ENCODE measurements at regions not wholly inside any gene's neighbourhood (a gene's known extent, or its start where the extent isn't known, plus 50 kb on each side); places are given as distances from the start of the nearest gene placed in this dataset.

GRCh38 chr4:11264346-11264745, 164.3 kb downstream of the HS3ST1 start:
- Histone ChIP-seq H3K27ac (no peak overlapping the region), H3K4me1 (replicated peaks in 1 of 2) (no peaks in the 10 kb centered on the region), H3K27me3 (no peaks in the 10 kb centered on the region), H3K4me3 (no peak overlapping the region), H3K36me3 (replicated peaks in 1 of 2) (no peaks in the 10 kb centered on the region), H3K9me3 (replicated peaks in 1 of 3) (no peaks in the 10 kb centered on the region)
- intact Hi-C loops (cut with DNase I), result no loop called here
- no peak for DNase-seq
- TF ChIP-seq CTCF (IDR thresholded peaks at IDR 0.05) (no peak), POLR2A (IDR thresholded peaks at IDR 0.05) (no peak)

GRCh38 chr4:11263208-11263607, 165.5 kb downstream of the HS3ST1 start:
- Histone ChIP-seq H3K4me1 (replicated peaks in 1 of 2) (no peaks in the 10 kb centered on the region), H3K27me3 (no peaks in the 10 kb centered on the region), H3K4me3 (no peak overlapping the region), H3K27ac (no peak overlapping the region), H3K36me3 (replicated peaks in 1 of 2) (no peaks in the 10 kb centered on the region), H3K9me3 (replicated peaks in 1 of 3) (no peaks in the 10 kb centered on the region)
- intact Hi-C loops (cut with DNase I), result no loop called here
- TF ChIP-seq POLR2A (IDR thresholded peaks at IDR 0.05) (no peak), CTCF (IDR thresholded peaks at IDR 0.05) (no peak)
- WGBS, 4 donors, result 39 to 97% (median 78%) methylated on average over 1 of the region's 1 CpG
- DNase-seq, result no peak

- H3K36me3 ChIP-seq (replicated peaks in 1 of 2), result no peaks in the 10 kb centered on the region
- WGBS, 4 donors, result 94 to 96% (median 94%) methylated on average over 7 of the region's 7 CpGs
- DNase-seq, result no peak
- H3K4me1 ChIP-seq (replicated peaks in 1 of 2), result no peaks in the 10 kb centered on the region
- H3K27ac ChIP-seq, result no peak overlapping the region
- TF ChIP-seq CTCF (IDR thresholded peaks at IDR 0.05) (no peak), POLR2A (IDR thresholded peaks at IDR 0.05) (no peak)
- H3K27me3 ChIP-seq, result no peaks in the 10 kb centered on the region
- intact Hi-C loops (cut with DNase I), result no loop called here
- no peaks in the 10 kb centered on the region for H3K9me3 ChIP-seq (replicated peaks in 1 of 3)
- H3K4me3 ChIP-seq, result no peak overlapping the region
Measured at GRCh38 chr4:11261066-11261850, 167.4 kb downstream of the HS3ST1 start.

GRCh38 chr4:11259837-11260236, 168.9 kb downstream of the HS3ST1 start:
- Histone ChIP-seq H3K4me3 (no peak overlapping the region), H3K27me3 (no peaks in the 10 kb centered on the region), H3K36me3 (replicated peaks in 1 of 2) (no peaks in the 10 kb centered on the region), H3K27ac (no peak overlapping the region), H3K4me1 (replicated peaks in 1 of 2) (no peaks in the 10 kb centered on the region), H3K9me3 (replicated peaks in 1 of 3) (no peaks in the 10 kb centered on the region)
- no peak for TF ChIP-seq CTCF (IDR thresholded peaks at IDR 0.05)
- TF ChIP-seq POLR2A (IDR thresholded peaks at IDR 0.05), result no peak
- 86 to 96% (median 90%) methylated on average over 2 of the region's 2 CpGs for WGBS, 4 donors
- DNase-seq, result no peak
- intact Hi-C loops (cut with DNase I), result no loop called here

All from adrenal gland (tissue), 9 donors.